Peyer's patch (tissue), 4 donors: ENCODE measurements at regions not wholly inside any gene's neighbourhood (a gene's known extent, or its start where the extent isn't known, plus 50 kb on each side); places are given as distances from the start of the nearest gene placed in this dataset.

ENCODE experiments used
- DNase-seq, 3 donors: peaks; one replicate each; pipeline ENCODE4 v3.0.0-alpha.2; 2017 to 2019
- H3K27ac ChIP-seq, 4 donors: fragments of 200-600 bp; sonication (generic); one replicate each; pipeline ENCODE4 v1.5.1; 2016 to 2019
- H3K27me3 ChIP-seq, 2 donors: fragments of 200-600 bp; sonication (generic); one replicate each; pipeline ENCODE4 v1.5.1; 2019
- H3K36me3 ChIP-seq, 3 donors: fragments of 200-600 bp; sonication (generic); one replicate each; pipeline ENCODE4 v1.5.1; 2016 to 2019
- H3K4me1 ChIP-seq, 4 donors: fragments of 200-600 bp; sonication (generic); one replicate each; pipeline ENCODE4 v1.5.1; 2016 to 2019
- H3K4me3 ChIP-seq, 4 donors: fragments of 200-600 bp; sonication (generic); 1 replicate in 3 of 4; 2 replicates in 1 of 4; pipeline ENCODE4 v1.5.1; 2016 to 2019; ENCODE audit warnings: mild to moderate bottlenecking in 1 of 4
- H3K9me3 ChIP-seq, 4 donors: fragments of 200-600 bp; sonication (generic); one replicate each; pipeline ENCODE4 v1.5.1; 2016 to 2019; ENCODE audit warnings: mild to moderate bottlenecking in 1 of 4
- POLR2A ChIP-seq, 2 donors: fragments of 450-650 bp; IDR thresholded peaks; one replicate each; pipeline ENCODE4 v1.5.1; 2017; ENCODE audit warnings: antibody characterized with exemption in 2 of 2, mild to moderate bottlenecking in 2 of 2, moderate library complexity in 2 of 2
- TF ChIP-seq, protein P1 (sequence below), 6 experiments: fragments of 450-650 bp in 4 of 6; fragments of 200-600 bp in 2 of 6; sonication (generic) in 1 of 6; IDR thresholded peaks; one replicate each; pipeline ENCODE4 v1.5.1; 2017 to 2019; ENCODE audit warnings: antibody characterized with exemption in 6 of 6, mild to moderate bottlenecking in 3 of 6, moderate library complexity in 1 of 6

DNA sequence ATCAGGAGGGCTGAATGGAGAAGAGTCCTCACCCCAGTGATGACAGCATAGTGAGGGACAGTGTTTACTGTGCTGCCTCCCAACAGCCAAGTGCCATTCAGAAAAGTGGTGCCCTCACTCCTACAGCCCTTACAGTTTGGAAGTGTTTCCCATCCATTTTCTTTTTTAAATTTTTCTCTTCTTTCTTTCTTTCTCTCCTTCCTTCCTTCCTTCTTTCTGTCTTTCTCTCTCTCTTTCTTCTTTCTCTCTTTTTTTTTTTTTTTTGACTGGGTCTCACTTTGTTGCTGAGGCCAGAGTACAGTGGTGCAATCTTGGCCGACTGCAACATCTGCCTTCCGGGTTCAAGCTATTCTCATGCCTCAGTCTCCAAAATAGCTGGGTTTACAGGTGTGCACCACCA is 755.3 kb downstream of the UQCRFS1 start:
- Histone ChIP-seq H3K4me3 (no peak overlapping the region), H3K4me1 (no peaks in the 10 kb centered on the region), H3K27me3 (no peaks in the 10 kb centered on the region), H3K9me3 (no peaks in the 10 kb centered on the region), H3K27ac (no peak overlapping the region), H3K36me3 (no peaks in the 10 kb centered on the region)
- DNase-seq = no peak
- no peak for TF ChIP-seq POLR2A (IDR thresholded peaks at IDR 0.05)
- TF ChIP-seq, protein P1, sequence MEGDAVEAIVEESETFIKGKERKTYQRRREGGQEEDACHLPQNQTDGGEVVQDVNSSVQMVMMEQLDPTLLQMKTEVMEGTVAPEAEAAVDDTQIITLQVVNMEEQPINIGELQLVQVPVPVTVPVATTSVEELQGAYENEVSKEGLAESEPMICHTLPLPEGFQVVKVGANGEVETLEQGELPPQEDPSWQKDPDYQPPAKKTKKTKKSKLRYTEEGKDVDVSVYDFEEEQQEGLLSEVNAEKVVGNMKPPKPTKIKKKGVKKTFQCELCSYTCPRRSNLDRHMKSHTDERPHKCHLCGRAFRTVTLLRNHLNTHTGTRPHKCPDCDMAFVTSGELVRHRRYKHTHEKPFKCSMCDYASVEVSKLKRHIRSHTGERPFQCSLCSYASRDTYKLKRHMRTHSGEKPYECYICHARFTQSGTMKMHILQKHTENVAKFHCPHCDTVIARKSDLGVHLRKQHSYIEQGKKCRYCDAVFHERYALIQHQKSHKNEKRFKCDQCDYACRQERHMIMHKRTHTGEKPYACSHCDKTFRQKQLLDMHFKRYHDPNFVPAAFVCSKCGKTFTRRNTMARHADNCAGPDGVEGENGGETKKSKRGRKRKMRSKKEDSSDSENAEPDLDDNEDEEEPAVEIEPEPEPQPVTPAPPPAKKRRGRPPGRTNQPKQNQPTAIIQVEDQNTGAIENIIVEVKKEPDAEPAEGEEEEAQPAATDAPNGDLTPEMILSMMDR (IDR thresholded peaks at IDR 0.05) = no peak

DNA sequence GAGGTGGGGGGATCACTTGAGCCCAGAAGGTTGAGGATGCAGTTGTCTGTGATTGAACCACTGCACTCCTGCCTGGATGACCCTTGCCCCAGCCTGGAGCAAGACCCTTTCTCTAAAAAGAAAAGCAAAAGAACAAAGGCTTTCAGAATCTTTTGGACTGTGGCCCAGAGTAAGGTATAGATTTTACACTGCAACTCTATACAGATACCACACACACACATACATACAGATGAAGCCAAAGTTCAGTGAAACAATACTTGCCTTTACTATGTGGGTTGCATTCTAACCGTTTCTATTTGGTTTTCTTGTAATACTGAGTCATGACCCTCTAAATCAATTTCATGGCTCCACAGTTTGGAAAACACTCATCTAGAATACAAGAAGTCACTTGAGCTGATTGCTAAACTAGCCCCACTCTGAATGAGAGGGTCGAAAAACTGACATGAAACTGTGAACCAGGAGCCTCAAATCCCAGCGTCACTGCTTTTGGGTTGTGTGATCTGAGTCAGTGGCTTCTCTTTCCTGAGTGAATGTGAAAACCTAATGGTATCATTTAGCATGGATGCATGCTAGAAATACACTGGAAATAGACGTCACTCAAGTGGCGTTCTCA is 756.1 kb downstream of the UQCRFS1 start:
- H3K27ac ChIP-seq = no peak overlapping the region
- no peaks in the 10 kb centered on the region for H3K36me3 ChIP-seq
- H3K4me1 ChIP-seq = no peaks in the 10 kb centered on the region
- H3K4me3 ChIP-seq = no peak overlapping the region
- TF ChIP-seq, protein P1 (IDR thresholded peaks at IDR 0.05) = no peak
- no peak for TF ChIP-seq POLR2A (IDR thresholded peaks at IDR 0.05)
- H3K9me3 ChIP-seq = no peaks in the 10 kb centered on the region
- DNase-seq = no peak
- no peaks in the 10 kb centered on the region for H3K27me3 ChIP-seq

DNA sequence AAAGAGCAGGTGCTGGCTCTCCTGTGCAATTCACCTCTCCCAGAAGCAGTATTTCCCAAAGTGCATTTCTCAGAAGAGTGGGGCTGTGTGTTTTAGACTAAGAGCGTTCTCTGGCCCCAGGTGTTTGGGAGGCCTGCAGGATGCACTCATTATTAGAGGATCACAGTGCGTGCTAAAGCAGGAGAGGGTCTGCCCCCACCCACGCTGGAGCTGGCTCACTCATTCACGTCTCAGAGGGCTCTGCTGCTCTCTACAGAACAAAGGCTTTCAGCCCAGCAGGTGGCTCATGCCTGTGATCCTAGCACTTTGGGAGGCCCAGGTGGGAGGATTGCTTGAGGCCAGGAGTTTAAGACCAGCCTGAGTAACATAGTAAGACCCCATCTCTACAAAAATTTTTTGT is 756.7 kb downstream of the UQCRFS1 start:
- Histone ChIP-seq H3K4me1 (no peaks in the 10 kb centered on the region), H3K36me3 (no peaks in the 10 kb centered on the region), H3K9me3 (no peaks in the 10 kb centered on the region), H3K4me3 (no peak overlapping the region), H3K27me3 (no peaks in the 10 kb centered on the region), H3K27ac (no peak overlapping the region)
- DNase-seq = no peak
- TF ChIP-seq, protein P1 (IDR thresholded peaks at IDR 0.05) = no peak
- TF ChIP-seq POLR2A (IDR thresholded peaks at IDR 0.05) = no peak

DNA sequence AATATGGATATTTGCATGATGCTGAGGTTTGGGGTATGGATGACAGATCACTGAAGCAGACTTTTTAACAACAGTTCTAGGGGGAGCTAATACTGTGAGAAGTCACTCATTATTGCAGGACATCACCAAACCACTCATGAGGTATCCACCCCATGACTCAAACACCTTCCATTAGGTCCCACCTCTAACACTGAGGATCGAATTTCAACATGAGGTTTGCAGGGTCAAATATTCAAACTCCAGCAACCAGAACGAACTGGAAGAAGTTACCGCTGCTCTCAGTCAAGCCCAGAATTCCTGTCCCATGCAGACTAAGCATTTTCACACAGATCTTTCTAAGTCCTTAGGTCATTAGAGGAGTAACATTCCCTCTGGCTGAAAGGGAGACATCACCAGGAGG is 758.9 kb downstream of the UQCRFS1 start:
- no peak for TF ChIP-seq POLR2A (IDR thresholded peaks at IDR 0.05)
- TF ChIP-seq, protein P1 (IDR thresholded peaks at IDR 0.05) = no peak
- H3K36me3 ChIP-seq = no peaks in the 10 kb centered on the region
- no peak overlapping the region for H3K4me3 ChIP-seq
- no peak overlapping the region for H3K27ac ChIP-seq
- no peaks in the 10 kb centered on the region for H3K9me3 ChIP-seq
- no peaks in the 10 kb centered on the region for H3K4me1 ChIP-seq
- H3K27me3 ChIP-seq = no peaks in the 10 kb centered on the region
- DNase-seq = no peak

DNA sequence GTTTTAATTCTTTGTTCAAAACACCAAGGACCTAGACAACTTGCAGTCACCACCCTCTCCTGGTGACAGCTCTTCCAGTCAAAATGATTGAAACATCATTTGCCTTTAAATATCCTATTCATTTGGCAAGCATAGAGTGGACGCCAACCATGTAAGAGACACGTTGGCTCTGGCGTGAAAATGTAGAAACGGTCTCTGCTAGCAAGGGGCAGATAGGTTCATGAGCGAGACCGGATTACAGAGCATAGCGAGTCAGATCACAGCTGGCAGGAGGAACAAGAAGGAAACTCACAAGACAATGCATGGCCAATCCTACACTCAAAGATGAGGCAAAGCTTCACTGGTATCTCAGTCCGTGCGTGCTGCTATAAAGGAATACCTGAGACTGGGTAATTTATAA is 759.5 kb downstream of the UQCRFS1 start:
- no peaks in the 10 kb centered on the region for H3K9me3 ChIP-seq
- TF ChIP-seq POLR2A (IDR thresholded peaks at IDR 0.05) = no peak
- TF ChIP-seq, protein P1 (IDR thresholded peaks at IDR 0.05) = no peak
- no peak overlapping the region for H3K4me3 ChIP-seq
- no peak overlapping the region for H3K27ac ChIP-seq
- no peaks in the 10 kb centered on the region for H3K36me3 ChIP-seq
- H3K27me3 ChIP-seq = no peaks in the 10 kb centered on the region
- H3K4me1 ChIP-seq = no peaks in the 10 kb centered on the region
- DNase-seq = no peak

DNA sequence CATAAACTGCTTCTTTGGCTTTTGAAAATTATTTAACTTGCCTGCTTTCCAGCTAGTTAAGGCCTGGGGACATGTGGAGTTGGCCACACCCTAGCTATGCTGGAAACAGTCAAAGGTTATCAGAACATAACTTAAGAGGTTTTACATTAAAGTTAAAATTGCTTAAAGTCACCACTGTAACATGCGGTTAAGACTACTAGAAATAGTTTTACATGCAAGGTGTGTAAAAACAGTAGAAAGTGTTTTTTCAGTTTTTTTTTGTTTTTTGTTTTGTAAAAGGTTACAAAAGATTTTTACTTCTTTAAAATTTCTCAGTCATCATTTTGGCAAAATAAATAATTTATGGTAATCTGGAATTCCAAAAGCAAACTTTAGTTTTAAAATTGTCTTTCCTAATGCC is 763.1 kb downstream of the UQCRFS1 start:
- Histone ChIP-seq H3K9me3 (no peaks in the 10 kb centered on the region), H3K4me1 (no peaks in the 10 kb centered on the region), H3K36me3 (no peaks in the 10 kb centered on the region), H3K27me3 (no peaks in the 10 kb centered on the region), H3K4me3 (no peak overlapping the region), H3K27ac (no peak overlapping the region)
- no peak for DNase-seq
- TF ChIP-seq, protein P1 (IDR thresholded peaks at IDR 0.05) = no peak
- no peak for TF ChIP-seq POLR2A (IDR thresholded peaks at IDR 0.05)
